ENCODE measurements at regions not wholly inside any gene's neighbourhood (a gene's known extent, or its start where the extent isn't known, plus 50 kb on each side); places are given as distances from the start of the nearest gene placed in this dataset.
A peak's percentile ranks its signal among the peaks of the same experiment; 100 is the strongest.
"Not testable (repeated sequence)": the region's sequence is repeated elsewhere in the genome, so short reads cannot be mapped to it uniquely, and the experiment has no call there.

- no peak for DNase-seq (ENCODE audit: low spot score)
These were observed 1131.4 kb downstream of the PLA2G4A start for GRCh38 chr1:187960125-187960638.

- DNase-seq (ENCODE audit: low spot score), result no peak
These were observed 1133.1 kb downstream of the PLA2G4A start for GRCh38 chr1:187961895-187962294.

- DNase-seq (ENCODE audit: low spot score), result no peak
These were observed 1143.1 kb downstream of the PLA2G4A start for GRCh38 chr1:187971851-187972250.

- no peak for DNase-seq (ENCODE audit: low spot score)
These were observed 1148.5 kb downstream of the PLA2G4A start for GRCh38 chr1:187977298-187977697.

- DNase-seq (ENCODE audit: low spot score), result no peak
These were observed 1156.6 kb downstream of the PLA2G4A start for GRCh38 chr1:187985145-187985896.

GRCh38 chr1:187985897-187986654 is 1157.3 kb downstream of the PLA2G4A start:
- DNase-seq (ENCODE audit: low spot score), result no peak

GRCh38 chr1:187987236-187987776 is 1158.6 kb downstream of the PLA2G4A start:
- DNase-seq (ENCODE audit: low spot score), result no peak

- no peak for DNase-seq (ENCODE audit: low spot score)
These were observed 1163.2 kb downstream of the PLA2G4A start for GRCh38 chr1:187991944-187992343.

- DNase-seq (ENCODE audit: low spot score), result no peak
These were observed 1168.0 kb downstream of the PLA2G4A start for GRCh38 chr1:187996780-187997179.

- peak; percentile 4 for DNase-seq (ENCODE audit: low spot score)
These were observed 1171.2 kb downstream of the PLA2G4A start for GRCh38 chr1:187999973-188000372.

GRCh38 chr1:188003687-188004086 is 1174.9 kb downstream of the PLA2G4A start:
- DNase-seq (ENCODE audit: low spot score), result not testable (repeated sequence)

GRCh38 chr1:188004849-188005248 is 1176.1 kb downstream of the PLA2G4A start:
- DNase-seq (ENCODE audit: low spot score), result no peak

GRCh38 chr1:188006354-188006753 is 1177.6 kb downstream of the PLA2G4A start:
- no peak for DNase-seq (ENCODE audit: low spot score)

- DNase-seq (ENCODE audit: low spot score), result not testable (repeated sequence)
These were observed 1184.6 kb downstream of the PLA2G4A start for GRCh38 chr1:188013222-188013849.

- DNase-seq (ENCODE audit: low spot score), result no peak
These were observed 1189.2 kb downstream of the PLA2G4A start for GRCh38 chr1:188017921-188018320.

GRCh38 chr1:188022661-188023060 is 1193.9 kb downstream of the PLA2G4A start:
- no peak for DNase-seq (ENCODE audit: low spot score)

GRCh38 chr1:188023206-188023605 is 1194.5 kb downstream of the PLA2G4A start:
- DNase-seq (ENCODE audit: low spot score), result peak; percentile 2

GRCh38 chr1:188027613-188028012 is 1198.9 kb downstream of the PLA2G4A start:
- peak; percentile 13 for DNase-seq (ENCODE audit: low spot score)

- DNase-seq (ENCODE audit: low spot score), result not testable (repeated sequence)
These were observed 1208.8 kb downstream of the PLA2G4A start for GRCh38 chr1:188037572-188037971.

GRCh38 chr1:188043536-188044245 is 1214.9 kb downstream of the PLA2G4A start:
- DNase-seq (ENCODE audit: low spot score), result no peak

- no peak for DNase-seq (ENCODE audit: low spot score)
These were observed 1221.5 kb downstream of the PLA2G4A start for GRCh38 chr1:188050250-188050649.

GRCh38 chr1:188056011-188056410 is 1227.3 kb downstream of the PLA2G4A start:
- DNase-seq (ENCODE audit: low spot score), result no peak
